Mammary epithelial cell (primary cell): ENCODE measurements at regions not wholly inside any gene's neighbourhood (a gene's known extent, or its start where the extent isn't known, plus 50 kb on each side); places are given as distances from the start of the nearest gene placed in this dataset.

Source experiments
- CTCF ChIP-seq, 2 donors: IDR thresholded peaks in 1 of 2; conservative IDR thresholded peaks in 1 of 2; 2 replicates each; pipeline ENCODE4 v1.5.1; 2011 to 2012; ENCODE audit warnings: inconsistent platforms in 2 of 2, low read length in 2 of 2, mild to moderate bottlenecking in 2 of 2, control low read depth in 1 of 2, low read depth in 1 of 2; ENCODE audit not compliant: insufficient read depth in 1 of 2; ENCODE audit errors: extremely low read depth in 1 of 2
- EZH2 ChIP-seq: IDR thresholded peaks from 2 replicates; pipeline ENCODE4 v1.6.1; 2012; ENCODE audit warnings: low read length, inconsistent platforms, borderline replicate concordance

- TF ChIP-seq CTCF (conservative IDR thresholded peaks at IDR 0.05 in 1 of 2, IDR thresholded peaks at IDR 0.05 in 1 of 2; ENCODE audit: extremely low read depth in 1 of 2, insufficient read depth in 1 of 2, low read depth in 1 of 2, low read length in 2 of 2) (no peak), EZH2 (no peak)
Observed at GRCh38 chr10:31580646-31581045, 261.6 kb downstream of the ZEB1 start.
